MG63 (cell line): ENCODE measurements at regions not wholly inside any gene's neighbourhood (a gene's known extent, or its start where the extent isn't known, plus 50 kb on each side); places are given as distances from the start of the nearest gene placed in this dataset.
"Not testable (repeated sequence)": the region's sequence is repeated elsewhere in the genome, so short reads cannot be mapped to it uniquely, and the experiment has no call there.

Experiments used
- DNase-seq: peaks from one replicate; pipeline ENCODE4 v3.0.0-alpha.2; 2020
- H3K27me3 ChIP-seq: fragments of 250-450 bp; sonication (Bioruptor Pico); 2 replicates; pipeline ENCODE4 v1.5.1; 2020; ENCODE audit warnings: mild to moderate bottlenecking, moderate library complexity
- H3K36me3 ChIP-seq: fragments of 250-450 bp; sonication (Bioruptor Pico); 2 replicates; pipeline ENCODE4 v1.5.1; 2020; ENCODE audit warnings: mild to moderate bottlenecking, moderate library complexity
- H3K4me3 ChIP-seq: fragments of 250-450 bp; sonication (Bioruptor Pico); 2 replicates; pipeline ENCODE4 v1.5.1; 2020; ENCODE audit warnings: mild to moderate bottlenecking, moderate library complexity
- H3K9me3 ChIP-seq: fragments of 250-450 bp; sonication (Bioruptor Pico); 2 replicates; pipeline ENCODE4 v1.5.1; 2020; ENCODE audit warnings: mild to moderate bottlenecking, moderate library complexity

GRCh38 chr16:26569793-26570192, 496.9 kb upstream of the C16orf82 start:
- Histone ChIP-seq H3K4me3 (no peak overlapping the region), H3K36me3 (no peaks in the 10 kb centered on the region), H3K27me3 (no peaks in the 10 kb centered on the region), H3K9me3 (no peaks in the 10 kb centered on the region)
- DNase-seq = peak; percentile 2

GRCh38 chr16:26578748-26579147, 488.0 kb upstream of the C16orf82 start:
- no peak for DNase-seq

GRCh38 chr16:26583803-26584202, 482.9 kb upstream of the C16orf82 start:
- Histone ChIP-seq H3K4me3 (no peak overlapping the region), H3K27me3 (no peaks in the 10 kb centered on the region; the same call in 1 of the 2 replicates), H3K9me3 (no peaks in the 10 kb centered on the region), H3K36me3 (no peaks in the 10 kb centered on the region)
- no peak for DNase-seq

More at GRCh38 chr16:26578748-26579147, 488.0 kb upstream of the C16orf82 start:
- no peaks in the 10 kb centered on the region for H3K36me3 ChIP-seq
- H3K9me3 ChIP-seq = no peaks in the 10 kb centered on the region
- H3K27me3 ChIP-seq = no peaks in the 10 kb centered on the region; the same call in 1 of the 2 replicates
- no peak overlapping the region for H3K4me3 ChIP-seq

GRCh38 chr16:26593700-26594099, 473.0 kb upstream of the C16orf82 start:
- peaks cover 11% of the 10 kb centered on the region; the same call in 1 of the 2 replicates for H3K27me3 ChIP-seq
- 0 out of 2 replicates have a peak, but pooled peaks cover 1% of the 10 kb centered on the region for H3K9me3 ChIP-seq
- DNase-seq = no peak
- H3K36me3 ChIP-seq = no peaks in the 10 kb centered on the region
- H3K4me3 ChIP-seq = no peak overlapping the region

GRCh38 chr16:26594666-26595065, 472.1 kb upstream of the C16orf82 start:
- DNase-seq = no peak
- Histone ChIP-seq H3K27me3 (peaks cover 11% of the 10 kb centered on the region; the same call in 1 of the 2 replicates), H3K4me3 (no peak overlapping the region), H3K36me3 (no peaks in the 10 kb centered on the region), H3K9me3 (0 out of 2 replicates have a peak, but pooled peaks cover 2% of the 10 kb centered on the region)

- peaks cover 11% of the 10 kb centered on the region; the same call in 1 of the 2 replicates for H3K27me3 ChIP-seq
- no peaks in the 10 kb centered on the region for H3K36me3 ChIP-seq
- 0 out of 2 replicates have a peak, but pooled peaks cover 2% of the 10 kb centered on the region for H3K9me3 ChIP-seq
- no peak overlapping the region for H3K4me3 ChIP-seq
- DNase-seq = no peak
These were observed 471.5 kb upstream of the C16orf82 start for GRCh38 chr16:26595199-26595598.

- H3K4me3 ChIP-seq, H3K9me3 ChIP-seq, DNase-seq, H3K36me3 ChIP-seq: not testable (repeated sequence)
- H3K27me3 ChIP-seq = peaks cover 11% of the 10 kb centered on the region; the same call in 1 of the 2 replicates
These were observed 470.7 kb upstream of the C16orf82 start for GRCh38 chr16:26596033-26596432.

- H3K36me3 ChIP-seq = no peaks in the 10 kb centered on the region
- H3K27me3 ChIP-seq = peaks cover 8% of the 10 kb centered on the region; the same call in 1 of the 2 replicates
- H3K9me3 ChIP-seq = 0 out of 2 replicates have a peak, but pooled peaks cover 2% of the 10 kb centered on the region
- no peak for DNase-seq
- no peak overlapping the region for H3K4me3 ChIP-seq
These were observed 468.7 kb upstream of the C16orf82 start for GRCh38 chr16:26598061-26598460.

- H3K4me3 ChIP-seq = no peak overlapping the region
- 0 out of 2 replicates have a peak, but pooled peaks cover 2% of the 10 kb centered on the region for H3K9me3 ChIP-seq
- H3K36me3 ChIP-seq = no peaks in the 10 kb centered on the region
- H3K27me3 ChIP-seq = peaks cover 6% of the 10 kb centered on the region; the same call in 1 of the 2 replicates
- DNase-seq = no peak
These were observed 467.5 kb upstream of the C16orf82 start for GRCh38 chr16:26598998-26599784.

- H3K36me3 ChIP-seq = no peaks in the 10 kb centered on the region
These were observed 467.0 kb upstream of the C16orf82 start for GRCh38 chr16:26599785-26600104.

GRCh38 chr16:26601335-26601734, 465.4 kb upstream of the C16orf82 start:
- DNase-seq = no peak
- Histone ChIP-seq H3K9me3 (0 out of 2 replicates have a peak, but pooled peaks cover 2% of the 10 kb centered on the region), H3K27me3 (no peaks in the 10 kb centered on the region), H3K4me3 (no peak overlapping the region), H3K36me3 (no peaks in the 10 kb centered on the region)

More at GRCh38 chr16:26599785-26600104, 467.0 kb upstream of the C16orf82 start:
- no peak overlapping the region for H3K4me3 ChIP-seq
- 0 out of 2 replicates have a peak, but pooled peaks cover 2% of the 10 kb centered on the region for H3K9me3 ChIP-seq
- no peak for DNase-seq
- peaks cover 3% of the 10 kb centered on the region; the same call in 1 of the 2 replicates for H3K27me3 ChIP-seq

- no peak for DNase-seq
These were observed 461.0 kb upstream of the C16orf82 start for GRCh38 chr16:26605626-26606271.

GRCh38 chr16:26606381-26607150, 460.2 kb upstream of the C16orf82 start:
- H3K36me3 ChIP-seq = no peaks in the 10 kb centered on the region
- no peak for DNase-seq
- no peak overlapping the region for H3K4me3 ChIP-seq
- H3K9me3 ChIP-seq = no peaks in the 10 kb centered on the region
- H3K27me3 ChIP-seq = no peaks in the 10 kb centered on the region

More at GRCh38 chr16:26605626-26606271, 461.0 kb upstream of the C16orf82 start:
- no peaks in the 10 kb centered on the region for H3K27me3 ChIP-seq
- no peak overlapping the region for H3K4me3 ChIP-seq
- no peaks in the 10 kb centered on the region for H3K36me3 ChIP-seq
- H3K9me3 ChIP-seq = no peaks in the 10 kb centered on the region

GRCh38 chr16:26614237-26614841, 452.4 kb upstream of the C16orf82 start:
- H3K9me3 ChIP-seq = no peaks in the 10 kb centered on the region
- H3K36me3 ChIP-seq = no peaks in the 10 kb centered on the region
- no peak for DNase-seq
- no peak overlapping the region for H3K4me3 ChIP-seq
- H3K27me3 ChIP-seq = no peaks in the 10 kb centered on the region

- no peaks in the 10 kb centered on the region for H3K9me3 ChIP-seq
- DNase-seq = no peak
- H3K27me3 ChIP-seq = no peaks in the 10 kb centered on the region
- H3K36me3 ChIP-seq = no peaks in the 10 kb centered on the region
- H3K4me3 ChIP-seq = no peak overlapping the region
These were observed 443.3 kb upstream of the C16orf82 start for GRCh38 chr16:26623442-26623841.

GRCh38 chr16:26627958-26628357, 438.8 kb upstream of the C16orf82 start:
- no peaks in the 10 kb centered on the region for H3K36me3 ChIP-seq
- no peaks in the 10 kb centered on the region; the same call in 1 of the 2 replicates for H3K9me3 ChIP-seq
- no peaks in the 10 kb centered on the region for H3K27me3 ChIP-seq

More at GRCh38 chr16:26627958-26628357, 438.8 kb upstream of the C16orf82 start:
- DNase-seq = no peak
- no peak overlapping the region for H3K4me3 ChIP-seq
